IMR-90 (cell line): ENCODE measurements at regions not wholly inside any gene's neighbourhood (a gene's known extent, or its start where the extent isn't known, plus 50 kb on each side); places are given as distances from the start of the nearest gene placed in this dataset.

Experiments used
- ATAC-seq: fragments of 200-7000 bp; cut with Tn5 transposase; 2 replicates; pipeline ENCODE4 v1.9.1; 2020; ENCODE audit warnings: low read depth, mild to moderate bottlenecking, moderate library complexity
- BruUV-seq: library from RNA; stranded (reverse); fragments of 400-500 nt; replicated peaks from 2 replicates; lab custom pipeline; 2021; lab: Mats Ljungman, UMichigan
- CTCF ChIA-PET: fragments of 300-600 bp; formaldehyde crosslinking; extraction: SDS; loops from one replicate; lab custom pipeline; 2021; ENCODE audit warnings: antibody characterized with exemption; lab: Yijun Ruan, JAX
- POLR2A ChIA-PET: fragments of 300-600 bp; sonication (Branson Sonifier 250); formaldehyde crosslinking; loops from one replicate; lab custom pipeline; 2022; ENCODE audit warnings: antibody characterized with exemption; ENCODE audit not compliant: unreplicated experiment; lab: Charles Lee
- DNase-seq: peaks from one replicate; pipeline ENCODE4 v3.0.0; 2013
- H2AFZ ChIP-seq: replicated peaks from 2 replicates; pipeline ENCODE3; 2013; ENCODE audit warnings: low read length, mild to moderate bottlenecking; ENCODE audit not compliant: poor library complexity
- H2AK5ac ChIP-seq: 2 replicates; pipeline ENCODE4 v1.6.1; 2013; ENCODE audit warnings: low read depth, low read length, inconsistent platforms
- H2AK9ac ChIP-seq: replicated peaks from 2 replicates; pipeline ENCODE3; 2013; ENCODE audit warnings: mild to moderate bottlenecking, low read depth, low read length, moderate library complexity; ENCODE audit not compliant: poor library complexity
- H2BK120ac ChIP-seq: 2 replicates; pipeline ENCODE4 v1.6.1; 2013; ENCODE audit warnings: low read depth, low read length, inconsistent platforms
- H2BK15ac ChIP-seq: 3 replicates; pipeline ENCODE4 v1.6.1; 2013; ENCODE audit warnings: low read depth, low read length, inconsistent platforms
- H2BK20ac ChIP-seq: 2 replicates; pipeline ENCODE4 v1.6.1; 2013; ENCODE audit warnings: low read depth, mild to moderate bottlenecking, inconsistent platforms, low read length, moderate library complexity
- H2BK5ac ChIP-seq: 2 replicates; pipeline ENCODE4 v1.6.1; 2013; ENCODE audit warnings: mild to moderate bottlenecking, low read depth, low read length, inconsistent platforms; ENCODE audit not compliant: poor library complexity, severe bottlenecking
- H3K14ac ChIP-seq: replicated peaks from 2 replicates; pipeline ENCODE4 v1.6.1; 2013; ENCODE audit warnings: low read depth, low read length, inconsistent platforms
- H3K18ac ChIP-seq: 2 replicates; pipeline ENCODE4 v1.6.1; 2013; ENCODE audit warnings: low read depth, low read length, control low read depth
- H3K23ac ChIP-seq: 2 replicates; pipeline ENCODE4 v1.6.1; 2013; ENCODE audit warnings: low read depth, low read length, inconsistent platforms
- H3K27ac ChIP-seq: 2 replicates; pipeline ENCODE4 v1.5.1; 2013; ENCODE audit warnings: mild to moderate bottlenecking, control low read depth, low read length; ENCODE audit not compliant: insufficient read depth
- H3K27me3 ChIP-seq: 2 replicates; pipeline ENCODE4 v1.6.1; 2013; ENCODE audit warnings: low read length; ENCODE audit not compliant: control insufficient read depth, insufficient read depth
- H3K36me3 ChIP-seq: 2 replicates; pipeline ENCODE4 v1.6.1; 2013; ENCODE audit warnings: low read length, mixed read lengths; ENCODE audit not compliant: control insufficient read depth, insufficient read depth
- H3K4ac ChIP-seq: 2 replicates; pipeline ENCODE4 v1.6.1; 2013; ENCODE audit warnings: low read depth, low read length, inconsistent platforms
- H3K4me1 ChIP-seq: 2 replicates; pipeline ENCODE4 v1.6.1; 2013; ENCODE audit warnings: low read length, mixed read lengths; ENCODE audit not compliant: control insufficient read depth, insufficient read depth
- H3K4me2 ChIP-seq: 2 replicates; pipeline ENCODE4 v1.6.1; 2013; ENCODE audit warnings: low read depth, mild to moderate bottlenecking, control low read depth, low read length, moderate library complexity
- H3K4me3 ChIP-seq: 2 replicates; pipeline ENCODE4 v1.5.1; 2013; ENCODE audit warnings: low read depth, mild to moderate bottlenecking, control low read depth, low read length, moderate library complexity; ENCODE audit not compliant: insufficient read depth
- H3K56ac ChIP-seq: 2 replicates; pipeline ENCODE4 v1.6.1; 2013; ENCODE audit warnings: low read length, inconsistent platforms; ENCODE audit not compliant: insufficient read depth; ENCODE audit errors: extremely low read depth
- H3K79me1 ChIP-seq, 2 experiments: 2 replicates each; pipeline ENCODE4 v1.6.1; 2013; ENCODE audit warnings: low read length in 2 of 2, inconsistent platforms in 1 of 2, low read depth in 1 of 2
- H3K9ac ChIP-seq: 2 replicates; pipeline ENCODE4 v1.6.1; 2013; ENCODE audit warnings: low read depth, low read length, control low read depth
- H3K9me1 ChIP-seq: 2 replicates; pipeline ENCODE4 v1.6.1; 2013; ENCODE audit warnings: low read length, inconsistent platforms; ENCODE audit not compliant: insufficient read depth
- H3K9me3 ChIP-seq: 2 replicates; pipeline ENCODE4 v1.6.1; 2013; ENCODE audit warnings: low read length; ENCODE audit not compliant: control insufficient read depth, insufficient read depth
- H4K20me1 ChIP-seq: 2 replicates; pipeline ENCODE4 v1.6.1; 2013; ENCODE audit warnings: low read length, inconsistent platforms; ENCODE audit not compliant: insufficient read depth
- H4K5ac ChIP-seq: 2 replicates; pipeline ENCODE4 v1.6.1; 2013; ENCODE audit warnings: mild to moderate bottlenecking, low read depth, low read length, control low read depth
- H4K8ac ChIP-seq, 2 experiments: 2 replicates each; pipeline ENCODE4 v1.6.1; 2013; ENCODE audit warnings: low read depth in 2 of 2, low read length in 2 of 2, control low read depth in 1 of 2, inconsistent platforms in 1 of 2
- H4K91ac ChIP-seq: 2 replicates; pipeline ENCODE4 v1.6.1; 2013; ENCODE audit warnings: low read depth, low read length, inconsistent platforms; ENCODE audit not compliant: insufficient read depth
- BHLHE40 ChIP-seq: fragments of 150-350 bp; IDR thresholded peaks from 2 replicates; pipeline ENCODE4 v1.6.1; 2016; ENCODE audit warnings: mild to moderate bottlenecking, low read depth, low read length
- CEBPB ChIP-seq: IDR thresholded peaks from 2 replicates; pipeline ENCODE4 v1.6.1; 2012; ENCODE audit warnings: low read depth, low read length, improper control_type of control experiment
- CHD1 ChIP-seq: IDR thresholded peaks from 2 replicates; pipeline ENCODE4 v1.6.1; 2012; ENCODE audit warnings: low read depth, low read length, improper control_type of control experiment
- ELK1 ChIP-seq: fragments of 150-350 bp; IDR thresholded peaks from 2 replicates; pipeline ENCODE4 v1.6.1; 2016; ENCODE audit warnings: low read depth, mild to moderate bottlenecking, low read length, moderate library complexity, borderline replicate concordance
- FOS ChIP-seq: fragments of 150-350 bp; IDR thresholded peaks from 2 replicates; pipeline ENCODE4 v1.6.1; 2016; ENCODE audit warnings: low read depth, low read length
- MAFK ChIP-seq: IDR thresholded peaks from 2 replicates; pipeline ENCODE4 v1.6.1; 2012; ENCODE audit warnings: low read depth, low read length, improper control_type of control experiment
- MAZ ChIP-seq: IDR thresholded peaks from 2 replicates; pipeline ENCODE4 v1.6.1; 2012; ENCODE audit warnings: low read depth, mild to moderate bottlenecking, low read length, improper control_type of control experiment, moderate library complexity, borderline replicate concordance
- MXI1 ChIP-seq: IDR thresholded peaks from 2 replicates; pipeline ENCODE4 v1.6.1; 2012; ENCODE audit warnings: low read depth, mild to moderate bottlenecking, low read length, moderate library complexity, borderline replicate concordance
- POLR2A ChIP-seq: IDR thresholded peaks from 2 replicates; pipeline ENCODE4 v1.6.1; 2012; ENCODE audit warnings: mild to moderate bottlenecking, low read depth, low read length
- RCOR1 ChIP-seq: IDR thresholded peaks from 2 replicates; pipeline ENCODE4 v1.6.1; 2012; ENCODE audit warnings: mild to moderate bottlenecking, low read length, improper control_type of control experiment; ENCODE audit not compliant: insufficient replicate concordance
- USF2 ChIP-seq: fragments of 150-350 bp; IDR thresholded peaks from 2 replicates; pipeline ENCODE4 v1.6.1; 2017; ENCODE audit warnings: mild to moderate bottlenecking, antibody characterized with exemption, low read length, low read depth
- WGBS, 2 experiments: methylation state at CpG; one replicate each; pipeline versions ENCODE4 v1.1.5 to v1.1.7; 2013; ENCODE audit warnings: missing lambda C conversion rate in 2 of 2; ENCODE audit not compliant: insufficient read length in 1 of 2; ENCODE audit errors: extremely low coverage in 2 of 2; 5-methylcytosine and 5-hydroxymethylcytosine counted together
- dilution Hi-C: fragments of 300-500 bp; cut with HindIII; formaldehyde crosslinking; loops from one replicate; pipeline ENCODE4 v1.14.3; 2018; ENCODE audit warnings: low sequenced_read_pairs; ENCODE audit not compliant: unreplicated experiment
- in situ Hi-C: fragments of 300-500 bp; cut with MboI; formaldehyde crosslinking; loops from 3 replicates; pipeline ENCODE4 v1.14.3; 2019; ENCODE audit warnings: low sequenced_read_pairs, inconsistent platforms, mixed read lengths
- intact Hi-C: fragments of 100-400 bp; cut with micrococcal nuclease; formaldehyde crosslinking; loops from 2 replicates; pipeline ENCODE4 v1.10.0; 2022

- intact Hi-C loops (no loop called here), dilution Hi-C loops (no loop called here), in situ Hi-C loops (no loop called here)
- TF ChIP-seq USF2, result no peak
- TF ChIP-seq FOS, result no peak
- no peak for TF ChIP-seq ELK1
- TF ChIP-seq RCOR1, result no peak
- no peak for TF ChIP-seq CEBPB
- no peak for TF ChIP-seq POLR2A
- no peak for TF ChIP-seq MAFK
- TF ChIP-seq MXI1, result no peak
- no peak for TF ChIP-seq MAZ
- TF ChIP-seq CHD1, result no peak
- TF ChIP-seq BHLHE40, result no peak
- no peak overlapping the region for H3K27ac ChIP-seq
- no peak overlapping the region for H3K23ac ChIP-seq
- no peak overlapping the region for H3K56ac ChIP-seq
- H2BK15ac ChIP-seq, result no peak overlapping the region
- H4K20me1 ChIP-seq, result no peaks in the 10 kb centered on the region
- H3K9ac ChIP-seq, result no peak overlapping the region
- no peak overlapping the region for H3K4me2 ChIP-seq
- WGBS, 2 experiments, result no CpG with 5 or more reads among the region's 2 CpGs
- peaks cover 4% of the 10 kb centered on the region for H3K4me1 ChIP-seq
- ChIA-PET POLR2A (no interaction called here), CTCF (no interaction called here)
- no TSS peak for BruUV-seq
- H3K27me3 ChIP-seq, result no peaks in the 10 kb centered on the region
- H4K5ac ChIP-seq, result no peak overlapping the region
- H2AK5ac ChIP-seq, result no peak overlapping the region
- H3K79me1 ChIP-seq, result no peaks in the 10 kb centered on the region
- H3K14ac ChIP-seq, result no peak overlapping the region
- ATAC-seq (no peak), DNase-seq (no peak)
- H2BK20ac ChIP-seq, result no peak overlapping the region
- no peak overlapping the region for H4K8ac ChIP-seq
- H3K4ac ChIP-seq, result no peak overlapping the region
- no peak overlapping the region for H2BK120ac ChIP-seq
- H2AFZ ChIP-seq, result no peak overlapping the region
- H3K18ac ChIP-seq, result no peak overlapping the region
- no peak overlapping the region for H3K4me3 ChIP-seq
- no peaks in the 10 kb centered on the region for H3K9me1 ChIP-seq
- no peak overlapping the region for H4K91ac ChIP-seq
- no peaks in the 10 kb centered on the region for H3K9me3 ChIP-seq
- H2AK9ac ChIP-seq, result no peak overlapping the region
- no peaks in the 10 kb centered on the region for H3K36me3 ChIP-seq
- H2BK5ac ChIP-seq, result no peak overlapping the region
Observed at GRCh38 chr4:123940604-123941003, 544.0 kb downstream of the SPRY1 start.
